Fibroblast of lung (primary cell): ENCODE measurements at regions not wholly inside any gene's neighbourhood (a gene's known extent, or its start where the extent isn't known, plus 50 kb on each side); places are given as distances from the start of the nearest gene placed in this dataset.

Experiments used
- DNase-seq, 2 donors: peaks; one replicate each; pipeline versions ENCODE4 v3.0.0 to v3.0.0-alpha.2; 2010; ENCODE audit warnings: low read depth in 2 of 2
- H2AFZ ChIP-seq: 2 replicates; pipeline ENCODE4 v1.5.1; 2012; ENCODE audit warnings: low read length, control low read depth, inconsistent platforms
- H3K27ac ChIP-seq: 2 replicates; pipeline ENCODE4 v1.5.1; 2011; ENCODE audit warnings: low read length, control low read depth; ENCODE audit not compliant: insufficient read depth
- H3K27me3 ChIP-seq: 2 replicates; pipeline ENCODE4 v1.5.1; 2011; ENCODE audit warnings: mild to moderate bottlenecking, low read length; ENCODE audit not compliant: control insufficient read depth, insufficient read depth
- H3K36me3 ChIP-seq: 2 replicates; pipeline ENCODE4 v1.5.1; 2011; ENCODE audit warnings: low read length; ENCODE audit not compliant: control insufficient read depth, insufficient read depth
- H3K4me1 ChIP-seq: 2 replicates; pipeline ENCODE4 v1.5.1; 2011; ENCODE audit warnings: low read length; ENCODE audit not compliant: control insufficient read depth, insufficient read depth; ENCODE audit errors: extremely low read depth
- H3K4me2 ChIP-seq: 2 replicates; pipeline ENCODE4 v1.5.1; 2011; ENCODE audit warnings: low read length, control low read depth; ENCODE audit not compliant: insufficient read depth; ENCODE audit errors: extremely low read depth
- H3K4me3 ChIP-seq, 4 experiments: fragments of 200-600 bp in 1 of 4; sonication (generic) in 1 of 4; replicated peaks in 1 of 4; 2 replicates each; pipeline ENCODE4 v1.5.1; 2011 to 2016; ENCODE audit warnings: low read length in 4 of 4, low read depth in 3 of 4, mild to moderate bottlenecking in 3 of 4, control low read depth in 2 of 4, inconsistent platforms in 1 of 4, mixed read lengths in 1 of 4; ENCODE audit not compliant: insufficient read depth in 1 of 4; ENCODE audit errors: control extremely low read depth in 1 of 4
- H3K79me2 ChIP-seq: 2 replicates; pipeline ENCODE4 v1.5.1; 2012; ENCODE audit warnings: mild to moderate bottlenecking, low read length, inconsistent platforms; ENCODE audit not compliant: control insufficient read depth, insufficient read depth
- H3K9ac ChIP-seq: 2 replicates; pipeline ENCODE4 v1.5.1; 2011; ENCODE audit warnings: mild to moderate bottlenecking, low read length, control low read depth; ENCODE audit not compliant: insufficient read depth
- H3K9me3 ChIP-seq: 2 replicates; pipeline ENCODE4 v1.5.1; 2012; ENCODE audit warnings: low read depth, low read length; ENCODE audit not compliant: control insufficient read depth, insufficient read depth
- H4K20me1 ChIP-seq: 2 replicates; pipeline ENCODE4 v1.5.1; 2011; ENCODE audit warnings: low read length; ENCODE audit not compliant: control insufficient read depth, insufficient read depth; ENCODE audit errors: extremely low read depth
- EZH2 ChIP-seq: IDR thresholded peaks from 2 replicates; pipeline ENCODE4 v1.5.1; 2012; ENCODE audit warnings: low read length, control low read depth, mild to moderate bottlenecking; ENCODE audit errors: missing control alignments
- TF ChIP-seq, protein P1 (sequence below), 2 donors: IDR thresholded peaks in 1 of 2; conservative IDR thresholded peaks in 1 of 2; 1 replicate in 1 of 2; 2 replicates in 1 of 2; pipeline ENCODE4 v1.5.1; 2011 to 2012; ENCODE audit warnings: low read length in 2 of 2, control low read depth in 1 of 2, inconsistent platforms in 1 of 2, low read depth in 1 of 2, mild to moderate bottlenecking in 1 of 2

DNA sequence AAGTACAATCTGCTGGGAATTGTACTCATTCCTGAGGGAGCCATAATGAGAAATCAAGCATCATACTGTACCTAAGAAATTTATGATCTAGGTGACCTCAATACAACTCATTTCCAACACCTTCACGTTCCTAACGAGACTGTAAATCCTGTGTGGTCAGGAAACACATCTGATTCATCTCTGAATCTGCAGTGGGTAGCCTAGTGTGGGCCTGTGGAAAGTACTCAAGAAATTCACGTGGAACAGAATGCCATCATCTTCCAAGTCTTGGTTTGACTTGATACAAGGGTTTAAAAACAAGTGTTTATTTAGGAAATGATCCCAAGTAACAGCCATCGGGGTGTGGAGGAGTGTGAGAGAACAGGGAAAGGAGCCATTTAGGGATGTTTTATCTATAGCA lies 568.9 kb downstream of the EDEM1 start:
- no peak overlapping the region for H3K27ac ChIP-seq
- no peaks in the 10 kb centered on the region for H3K27me3 ChIP-seq
- no peak overlapping the region for H3K4me2 ChIP-seq
- no peaks in the 10 kb centered on the region for H3K79me2 ChIP-seq
- no peaks in the 10 kb centered on the region for H4K20me1 ChIP-seq
- no peak for DNase-seq
- no peaks in the 10 kb centered on the region for H3K4me1 ChIP-seq
- H3K9me3 ChIP-seq = no peaks in the 10 kb centered on the region
- no peak overlapping the region for H3K4me3 ChIP-seq
- TF ChIP-seq EZH2 = no peak
- TF ChIP-seq, protein P1, sequence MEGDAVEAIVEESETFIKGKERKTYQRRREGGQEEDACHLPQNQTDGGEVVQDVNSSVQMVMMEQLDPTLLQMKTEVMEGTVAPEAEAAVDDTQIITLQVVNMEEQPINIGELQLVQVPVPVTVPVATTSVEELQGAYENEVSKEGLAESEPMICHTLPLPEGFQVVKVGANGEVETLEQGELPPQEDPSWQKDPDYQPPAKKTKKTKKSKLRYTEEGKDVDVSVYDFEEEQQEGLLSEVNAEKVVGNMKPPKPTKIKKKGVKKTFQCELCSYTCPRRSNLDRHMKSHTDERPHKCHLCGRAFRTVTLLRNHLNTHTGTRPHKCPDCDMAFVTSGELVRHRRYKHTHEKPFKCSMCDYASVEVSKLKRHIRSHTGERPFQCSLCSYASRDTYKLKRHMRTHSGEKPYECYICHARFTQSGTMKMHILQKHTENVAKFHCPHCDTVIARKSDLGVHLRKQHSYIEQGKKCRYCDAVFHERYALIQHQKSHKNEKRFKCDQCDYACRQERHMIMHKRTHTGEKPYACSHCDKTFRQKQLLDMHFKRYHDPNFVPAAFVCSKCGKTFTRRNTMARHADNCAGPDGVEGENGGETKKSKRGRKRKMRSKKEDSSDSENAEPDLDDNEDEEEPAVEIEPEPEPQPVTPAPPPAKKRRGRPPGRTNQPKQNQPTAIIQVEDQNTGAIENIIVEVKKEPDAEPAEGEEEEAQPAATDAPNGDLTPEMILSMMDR (conservative IDR thresholded peaks at IDR 0.05 in 1 of 2, IDR thresholded peaks at IDR 0.05 in 1 of 2; ENCODE audit: low read depth in 1 of 2, low read length in 2 of 2) = no peak
- H3K36me3 ChIP-seq = no peaks in the 10 kb centered on the region
- no peak overlapping the region for H2AFZ ChIP-seq
- no peak overlapping the region for H3K9ac ChIP-seq

DNA sequence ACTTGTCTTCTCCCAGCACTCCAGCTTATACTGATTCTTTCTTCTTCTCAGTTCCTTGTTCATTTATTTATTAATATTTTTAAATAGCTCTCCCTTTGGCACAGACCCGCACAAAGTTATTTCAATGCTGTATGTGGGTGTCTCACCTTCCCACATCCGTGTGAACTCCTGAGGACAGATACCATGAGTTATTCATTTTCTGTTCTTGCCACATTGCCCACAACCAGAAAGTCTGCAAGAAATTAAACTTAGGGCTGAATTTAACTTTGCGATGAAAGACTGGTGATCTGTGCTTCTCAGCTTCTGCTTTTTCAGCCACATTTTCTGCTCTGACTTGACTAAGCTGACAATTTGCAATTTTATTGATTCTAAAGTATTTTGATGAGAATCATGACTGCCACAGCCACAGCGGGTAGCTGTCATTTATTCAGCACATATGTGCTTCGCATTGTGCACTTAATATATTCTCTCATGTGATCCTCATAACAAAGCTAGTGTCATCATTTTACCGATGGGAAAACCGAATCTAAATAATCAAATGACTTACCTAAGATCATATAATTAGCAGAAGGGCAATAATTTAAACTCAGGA lies 569.8 kb downstream of the EDEM1 start:
- Histone ChIP-seq H3K79me2 (no peaks in the 10 kb centered on the region), H3K4me1 (no peaks in the 10 kb centered on the region), H3K27me3 (no peaks in the 10 kb centered on the region), H3K4me3 (no peak overlapping the region), H3K9ac (no peak overlapping the region), H3K36me3 (no peaks in the 10 kb centered on the region), H4K20me1 (no peaks in the 10 kb centered on the region), H3K4me2 (no peak overlapping the region), H2AFZ (no peak overlapping the region), H3K27ac (no peak overlapping the region), H3K9me3 (no peaks in the 10 kb centered on the region)
- TF ChIP-seq, protein P1 (conservative IDR thresholded peaks at IDR 0.05 in 1 of 2, IDR thresholded peaks at IDR 0.05 in 1 of 2; ENCODE audit: low read depth in 1 of 2, low read length in 2 of 2) = no peak
- no peak for TF ChIP-seq EZH2
- DNase-seq = no peak

DNA sequence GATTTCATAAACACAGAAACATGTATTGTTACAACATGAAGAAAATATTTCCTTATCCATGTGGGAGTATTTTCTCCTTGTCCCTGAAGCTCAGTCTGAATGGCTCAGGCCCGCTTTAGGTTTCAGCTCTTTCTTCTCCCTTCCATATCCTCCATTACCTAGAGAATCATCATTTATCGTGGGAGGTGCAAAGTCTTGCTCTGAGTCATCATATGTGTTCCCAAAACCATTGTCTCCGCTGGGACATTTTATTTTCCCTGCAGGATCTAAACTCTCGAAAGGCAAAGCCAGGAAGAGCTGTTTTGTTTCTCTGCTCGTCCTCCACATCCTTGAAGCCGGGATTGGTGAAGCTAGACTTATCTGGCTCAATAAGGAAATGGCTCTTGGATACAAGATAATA lies 571.2 kb downstream of the EDEM1 start:
- Histone ChIP-seq H3K4me2 (no peak overlapping the region), H2AFZ (no peak overlapping the region), H3K9ac (no peak overlapping the region), H3K27ac (no peak overlapping the region), H3K36me3 (no peaks in the 10 kb centered on the region), H3K27me3 (no peaks in the 10 kb centered on the region), H3K79me2 (no peaks in the 10 kb centered on the region), H4K20me1 (no peaks in the 10 kb centered on the region), H3K9me3 (no peaks in the 10 kb centered on the region), H3K4me3 (no peak overlapping the region), H3K4me1 (no peaks in the 10 kb centered on the region)
- no peak for DNase-seq
- TF ChIP-seq EZH2 = no peak
- TF ChIP-seq, protein P1 (conservative IDR thresholded peaks at IDR 0.05 in 1 of 2, IDR thresholded peaks at IDR 0.05 in 1 of 2; ENCODE audit: low read depth in 1 of 2, low read length in 2 of 2) = no peak
